GM12892 (cell line): ENCODE measurements at regions not wholly inside any gene's neighbourhood (a gene's known extent, or its start where the extent isn't known, plus 50 kb on each side); places are given as distances from the start of the nearest gene placed in this dataset.

Experiments used
- POLR2A ChIP-seq: IDR thresholded peaks from 2 replicates; pipeline ENCODE4 v1.6.1; 2011; ENCODE audit warnings: low read depth, low read length, control low read depth
- TAF1 ChIP-seq: IDR thresholded peaks from 2 replicates; pipeline ENCODE4 v1.6.1; 2011; ENCODE audit warnings: low read depth, mild to moderate bottlenecking, control low read depth, low read length, borderline replicate concordance

DNA sequence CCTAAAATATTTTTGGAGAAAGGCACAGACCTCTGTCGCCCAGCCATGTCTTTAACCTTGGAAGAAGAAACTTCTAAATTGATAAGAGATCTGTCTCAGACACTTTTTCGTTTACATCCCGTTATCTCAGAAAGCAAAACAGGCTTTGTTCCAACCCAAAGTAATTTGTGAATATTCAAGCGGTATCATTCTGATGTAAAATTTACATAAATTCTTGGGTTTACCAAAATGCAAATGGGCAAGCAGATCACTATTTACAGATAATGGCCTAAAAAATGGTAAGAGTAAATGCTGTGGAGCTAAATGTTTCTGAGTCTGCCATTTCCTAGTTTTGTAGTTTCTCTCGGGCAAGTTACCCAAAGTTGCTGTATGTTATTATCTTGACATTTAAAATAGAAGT is 101.9 kb upstream of the VPREB1 start:
- no peak for TF ChIP-seq TAF1
- no peak for TF ChIP-seq POLR2A
